Gastroesophageal sphincter (tissue), 4 donors: ENCODE measurements at regions not wholly inside any gene's neighbourhood (a gene's known extent, or its start where the extent isn't known, plus 50 kb on each side); places are given as distances from the start of the nearest gene placed in this dataset.

ENCODE experiments used
- ATAC-seq: fragments of 150-250 bp; one replicate; pipeline ENCODE4 v1.9.1; 2016; ENCODE audit warnings: mild to moderate bottlenecking, moderate library complexity
- H3K27ac ChIP-seq, 4 donors: fragments of 200-600 bp; sonication (generic) in 3 of 4; 1 replicate in 3 of 4; 2 replicates in 1 of 4; pipeline ENCODE4 v1.5.1; 2016 to 2019
- H3K27me3 ChIP-seq: fragments of 200-600 bp; sonication (generic); one replicate; pipeline ENCODE4 v1.5.1; 2019
- H3K36me3 ChIP-seq, 2 donors: fragments of 200-600 bp; sonication (generic); one replicate each; pipeline ENCODE4 v1.5.1; 2019; ENCODE audit warnings: control low read depth in 1 of 2
- H3K4me1 ChIP-seq, 3 donors: fragments of 200-600 bp; sonication (generic); 1 replicate in 2 of 3; 2 replicates in 1 of 3; pipeline ENCODE4 v1.5.1; 2016 to 2019; ENCODE audit warnings: control low read depth in 2 of 3
- H3K4me3 ChIP-seq, 2 donors: fragments of 200-600 bp; sonication (generic); one replicate each; pipeline ENCODE4 v1.5.1; 2019; ENCODE audit warnings: mild to moderate bottlenecking in 1 of 2, moderate library complexity in 1 of 2
- H3K9me3 ChIP-seq, 3 donors: fragments of 200-600 bp; sonication (generic); one replicate each; pipeline ENCODE4 v1.5.1; 2017 to 2019; ENCODE audit warnings: control low read depth in 2 of 3
- EP300 ChIP-seq: sonication (generic); formaldehyde crosslinking; IDR thresholded peaks from one replicate; pipeline ENCODE4 v1.6.1; 2017; ENCODE audit warnings: antibody characterized with exemption, mild to moderate bottlenecking
- POLR2A ChIP-seq, 2 donors: fragments of 450-650 bp; IDR thresholded peaks; one replicate each; pipeline ENCODE4 v1.6.1; 2017; ENCODE audit warnings: antibody characterized with exemption in 2 of 2, mild to moderate bottlenecking in 2 of 2, moderate library complexity in 1 of 2
- POLR2AphosphoS5 ChIP-seq: sonication (generic); formaldehyde crosslinking; IDR thresholded peaks from one replicate; pipeline ENCODE4 v1.6.1; 2017; ENCODE audit warnings: antibody characterized with exemption
- WGBS, 2 donors: methylation state at CpG; one replicate each; pipeline ENCODE4 v1.1.5; 2018; ENCODE audit warnings: low coverage in 1 of 2; 5-methylcytosine and 5-hydroxymethylcytosine counted together
- TF ChIP-seq, protein P1 (sequence below), 4 experiments: fragments of 200-600 bp in 2 of 4; fragments of 450-650 bp in 2 of 4; sonication (generic) in 1 of 4; IDR thresholded peaks; one replicate each; pipeline ENCODE4 v1.5.1; 2017 to 2019; ENCODE audit warnings: antibody characterized with exemption in 4 of 4, mild to moderate bottlenecking in 2 of 4, moderate library complexity in 2 of 4

DNA sequence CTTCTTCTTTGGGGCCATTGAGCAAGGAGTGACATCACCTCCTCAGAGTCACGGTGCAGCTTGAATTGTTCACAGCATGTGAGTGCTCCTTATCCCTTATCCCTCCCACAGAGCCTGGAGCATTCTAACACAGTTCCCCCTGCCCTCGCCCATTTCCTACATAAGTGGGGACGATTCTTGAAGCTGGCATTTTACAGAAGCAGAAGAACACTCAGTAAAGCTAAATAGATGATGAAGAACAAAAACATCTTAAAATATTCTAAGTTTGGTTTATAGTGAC is 135.8 kb upstream of the APCDD1 start:
- H3K4me1 ChIP-seq = no peaks in the 10 kb centered on the region
- H3K27me3 ChIP-seq = no peaks in the 10 kb centered on the region
- H3K4me3 ChIP-seq = no peak overlapping the region
- no peak overlapping the region for H3K27ac ChIP-seq
- TF ChIP-seq, protein P1, sequence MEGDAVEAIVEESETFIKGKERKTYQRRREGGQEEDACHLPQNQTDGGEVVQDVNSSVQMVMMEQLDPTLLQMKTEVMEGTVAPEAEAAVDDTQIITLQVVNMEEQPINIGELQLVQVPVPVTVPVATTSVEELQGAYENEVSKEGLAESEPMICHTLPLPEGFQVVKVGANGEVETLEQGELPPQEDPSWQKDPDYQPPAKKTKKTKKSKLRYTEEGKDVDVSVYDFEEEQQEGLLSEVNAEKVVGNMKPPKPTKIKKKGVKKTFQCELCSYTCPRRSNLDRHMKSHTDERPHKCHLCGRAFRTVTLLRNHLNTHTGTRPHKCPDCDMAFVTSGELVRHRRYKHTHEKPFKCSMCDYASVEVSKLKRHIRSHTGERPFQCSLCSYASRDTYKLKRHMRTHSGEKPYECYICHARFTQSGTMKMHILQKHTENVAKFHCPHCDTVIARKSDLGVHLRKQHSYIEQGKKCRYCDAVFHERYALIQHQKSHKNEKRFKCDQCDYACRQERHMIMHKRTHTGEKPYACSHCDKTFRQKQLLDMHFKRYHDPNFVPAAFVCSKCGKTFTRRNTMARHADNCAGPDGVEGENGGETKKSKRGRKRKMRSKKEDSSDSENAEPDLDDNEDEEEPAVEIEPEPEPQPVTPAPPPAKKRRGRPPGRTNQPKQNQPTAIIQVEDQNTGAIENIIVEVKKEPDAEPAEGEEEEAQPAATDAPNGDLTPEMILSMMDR (IDR thresholded peaks at IDR 0.05) = no peak
- TF ChIP-seq POLR2A (IDR thresholded peaks at IDR 0.05) (no peak), POLR2AphosphoS5 (no peak), EP300 (no peak)
- no peaks in the 10 kb centered on the region for H3K9me3 ChIP-seq
- no peaks in the 10 kb centered on the region for H3K36me3 ChIP-seq
- 57 to 88% methylated on average over 2 to 3 of the region's 3 CpGs for WGBS, 2 donors
- ATAC-seq = peak; percentile 35

DNA sequence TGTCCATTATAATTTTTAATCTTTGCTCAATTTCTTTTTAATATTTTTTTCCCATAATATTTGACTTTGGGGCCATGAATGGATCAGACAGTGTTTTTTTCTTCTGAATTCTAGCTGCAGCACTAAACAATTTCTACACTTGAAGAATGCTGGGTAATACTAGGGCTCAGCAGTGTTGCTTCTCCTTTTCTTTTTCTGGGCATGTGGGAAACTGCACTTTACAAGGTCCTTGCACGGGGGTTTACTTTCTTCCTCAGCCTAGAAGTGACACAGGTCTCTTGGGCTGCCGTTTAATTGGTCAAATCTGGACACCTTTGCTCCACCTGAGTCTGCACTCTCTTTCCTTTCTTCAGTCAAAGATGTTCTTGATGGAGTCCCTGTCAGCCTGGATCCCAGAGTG is 135.4 kb upstream of the APCDD1 start:
- no peak for ATAC-seq
- H3K4me1 ChIP-seq = no peaks in the 10 kb centered on the region
- H3K4me3 ChIP-seq = no peak overlapping the region
- WGBS, 2 donors = 86% methylated on average over 2 of the region's 2 CpGs; no CpG with 5 or more reads in 1 of the 2 donors
- H3K27ac ChIP-seq = no peak overlapping the region
- TF ChIP-seq, protein P1 (IDR thresholded peaks at IDR 0.05) = no peak
- TF ChIP-seq POLR2AphosphoS5 (no peak), EP300 (no peak), POLR2A (IDR thresholded peaks at IDR 0.05) (no peak)
- H3K36me3 ChIP-seq = no peaks in the 10 kb centered on the region
- H3K9me3 ChIP-seq = no peaks in the 10 kb centered on the region
- H3K27me3 ChIP-seq = no peaks in the 10 kb centered on the region

DNA sequence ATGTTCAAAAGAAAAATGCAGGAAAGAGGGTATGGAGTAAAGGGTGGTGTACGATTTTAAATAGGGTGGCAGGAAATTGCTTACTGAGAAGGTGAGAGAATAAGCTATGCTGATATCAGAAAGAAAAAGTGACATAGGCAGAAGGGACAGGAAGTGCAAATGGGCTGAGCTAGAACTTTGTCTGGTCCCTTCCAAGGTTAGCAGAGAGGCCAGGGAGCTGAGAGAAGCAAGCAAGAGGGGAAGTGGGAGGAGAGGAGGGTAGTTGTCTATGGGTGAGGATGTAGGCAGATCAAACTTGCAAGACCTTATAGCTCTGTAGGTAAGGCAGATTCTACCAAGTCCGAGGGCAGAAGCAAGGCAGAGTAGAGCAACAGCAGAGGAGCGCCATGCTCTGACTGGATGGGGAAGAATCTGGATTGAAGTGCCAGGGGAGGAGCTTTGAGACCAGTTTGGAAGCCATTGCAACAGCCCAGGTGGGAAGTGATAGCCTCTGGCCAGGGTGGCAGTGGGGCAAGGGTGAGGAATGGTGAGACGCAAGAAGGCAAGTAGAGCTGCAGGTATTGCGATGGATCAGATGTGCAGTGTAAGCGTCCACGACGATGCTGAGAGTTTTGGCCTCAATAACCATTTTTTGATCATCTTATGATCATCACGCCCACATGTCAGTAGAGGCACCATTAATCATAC is 134.4 kb upstream of the APCDD1 start:
- H3K27ac ChIP-seq = no peak overlapping the region
- 89 to 90% methylated on average over 7 to 9 of the region's 9 CpGs for WGBS, 2 donors
- no peaks in the 10 kb centered on the region for H3K27me3 ChIP-seq
- TF ChIP-seq EP300 (no peak), POLR2A (IDR thresholded peaks at IDR 0.05) (no peak), POLR2AphosphoS5 (no peak)
- TF ChIP-seq, protein P1 (IDR thresholded peaks at IDR 0.05) = no peak
- H3K9me3 ChIP-seq = no peaks in the 10 kb centered on the region
- ATAC-seq = no peak
- H3K4me3 ChIP-seq = no peak overlapping the region
- H3K4me1 ChIP-seq = no peaks in the 10 kb centered on the region
- H3K36me3 ChIP-seq = no peaks in the 10 kb centered on the region

DNA sequence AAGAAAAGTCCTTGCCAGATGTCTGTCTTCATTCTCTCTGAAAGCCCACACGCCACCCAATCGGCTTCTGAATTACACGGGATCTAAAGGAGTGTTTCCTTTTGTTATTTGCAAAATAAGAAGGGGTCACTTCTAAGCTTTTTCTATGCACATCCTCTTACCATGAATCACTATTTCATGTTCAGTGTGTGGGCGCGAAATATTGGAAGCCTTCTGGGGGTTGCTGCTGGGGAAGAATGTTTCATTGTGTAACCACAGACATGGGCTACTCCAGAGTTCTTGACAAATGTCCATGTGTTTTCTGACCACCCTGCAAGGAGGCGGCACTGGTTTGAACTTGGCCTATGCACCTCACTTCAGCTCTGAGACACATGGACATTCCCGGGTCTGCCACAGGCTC is 133.6 kb upstream of the APCDD1 start:
- TF ChIP-seq POLR2A (IDR thresholded peaks at IDR 0.05) (no peak), POLR2AphosphoS5 (no peak), EP300 (no peak)
- TF ChIP-seq, protein P1 (IDR thresholded peaks at IDR 0.05) = no peak
- 80% methylated on average over 6 to 7 of the region's 7 CpGs for WGBS, 2 donors
- no peaks in the 10 kb centered on the region for H3K36me3 ChIP-seq
- H3K4me3 ChIP-seq = no peak overlapping the region
- no peaks in the 10 kb centered on the region for H3K4me1 ChIP-seq
- no peak overlapping the region for H3K27ac ChIP-seq
- ATAC-seq = no peak
- H3K9me3 ChIP-seq = no peaks in the 10 kb centered on the region
- no peaks in the 10 kb centered on the region for H3K27me3 ChIP-seq

DNA sequence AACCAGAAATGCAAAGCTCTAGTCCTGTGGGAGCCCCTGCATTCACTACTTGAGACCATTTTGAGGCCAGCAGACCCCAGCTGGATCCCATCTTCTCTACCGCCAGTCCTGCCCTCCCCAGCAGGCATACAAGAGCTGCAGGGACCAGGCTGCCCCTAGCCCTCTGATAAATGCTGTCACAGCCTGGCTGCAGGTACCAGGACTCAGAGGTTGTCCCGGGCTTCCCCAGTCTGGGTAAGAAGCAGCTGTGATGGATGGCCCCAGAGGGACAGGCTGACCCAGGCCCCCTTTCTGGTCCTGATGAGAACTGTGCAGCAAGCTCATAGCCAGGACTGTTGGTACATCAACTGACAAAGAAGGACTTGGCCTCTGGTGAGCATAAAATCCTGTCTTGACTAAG is 132.9 kb upstream of the APCDD1 start:
- no peaks in the 10 kb centered on the region for H3K9me3 ChIP-seq
- H3K27ac ChIP-seq = no peak overlapping the region
- TF ChIP-seq POLR2A (IDR thresholded peaks at IDR 0.05) (no peak), POLR2AphosphoS5 (no peak), EP300 (no peak)
- TF ChIP-seq, protein P1 (IDR thresholded peaks at IDR 0.05) = no peak
- H3K36me3 ChIP-seq = no peaks in the 10 kb centered on the region
- no peak for ATAC-seq
- no peak overlapping the region for H3K4me3 ChIP-seq
- no peaks in the 10 kb centered on the region for H3K4me1 ChIP-seq
- H3K27me3 ChIP-seq = no peaks in the 10 kb centered on the region
- WGBS, 2 donors = 60% methylated on average over 1 of the region's 2 CpGs; no CpG with 5 or more reads in 1 of the 2 donors
